ENCODE measurements at regions not wholly inside any gene's neighbourhood (a gene's known extent, or its start where the extent isn't known, plus 50 kb on each side); places are given as distances from the start of the nearest gene placed in this dataset.

DNA sequence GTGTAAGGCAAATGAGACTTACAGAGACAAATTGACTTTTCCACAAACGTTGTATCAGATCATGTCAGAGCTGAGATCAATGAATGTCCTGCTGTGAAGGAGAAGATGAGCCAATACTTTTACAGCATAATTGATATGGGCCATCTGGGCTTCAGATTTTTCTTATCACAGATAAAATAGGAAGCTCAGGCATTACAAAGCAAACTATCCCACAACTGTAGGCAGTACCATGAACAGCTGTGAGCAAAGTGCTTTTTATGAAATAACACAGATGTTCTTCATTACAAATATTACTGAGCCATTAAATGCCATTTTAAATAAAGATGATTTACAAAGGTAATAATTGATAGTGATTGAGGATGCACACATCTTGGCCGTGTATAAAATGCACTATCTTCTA lies 852.3 kb downstream of the OTOL1 start:
- H3K27me3 ChIP-seq (ENCODE audit: insufficient read depth, poor library complexity, severe bottlenecking): no peaks in the 10 kb centered on the region
- no peaks in the 10 kb centered on the region for H3K9me3 ChIP-seq (ENCODE audit: severe bottlenecking)
- TF ChIP-seq, protein P1, sequence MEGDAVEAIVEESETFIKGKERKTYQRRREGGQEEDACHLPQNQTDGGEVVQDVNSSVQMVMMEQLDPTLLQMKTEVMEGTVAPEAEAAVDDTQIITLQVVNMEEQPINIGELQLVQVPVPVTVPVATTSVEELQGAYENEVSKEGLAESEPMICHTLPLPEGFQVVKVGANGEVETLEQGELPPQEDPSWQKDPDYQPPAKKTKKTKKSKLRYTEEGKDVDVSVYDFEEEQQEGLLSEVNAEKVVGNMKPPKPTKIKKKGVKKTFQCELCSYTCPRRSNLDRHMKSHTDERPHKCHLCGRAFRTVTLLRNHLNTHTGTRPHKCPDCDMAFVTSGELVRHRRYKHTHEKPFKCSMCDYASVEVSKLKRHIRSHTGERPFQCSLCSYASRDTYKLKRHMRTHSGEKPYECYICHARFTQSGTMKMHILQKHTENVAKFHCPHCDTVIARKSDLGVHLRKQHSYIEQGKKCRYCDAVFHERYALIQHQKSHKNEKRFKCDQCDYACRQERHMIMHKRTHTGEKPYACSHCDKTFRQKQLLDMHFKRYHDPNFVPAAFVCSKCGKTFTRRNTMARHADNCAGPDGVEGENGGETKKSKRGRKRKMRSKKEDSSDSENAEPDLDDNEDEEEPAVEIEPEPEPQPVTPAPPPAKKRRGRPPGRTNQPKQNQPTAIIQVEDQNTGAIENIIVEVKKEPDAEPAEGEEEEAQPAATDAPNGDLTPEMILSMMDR (IDR thresholded peaks at IDR 0.05; ENCODE audit: poor library complexity, severe bottlenecking): no peak
- no peak overlapping the region for H3K4me3 ChIP-seq (ENCODE audit: severe bottlenecking)
- no peak overlapping the region for H3K27ac ChIP-seq (ENCODE audit: poor library complexity, severe bottlenecking)
- DNase-seq (ENCODE audit: low spot score) (no peak), ATAC-seq (ENCODE audit: low read depth) (no peak)
- no peaks in the 10 kb centered on the region for H3K36me3 ChIP-seq (ENCODE audit: low read depth)
- H3K4me1 ChIP-seq (ENCODE audit: insufficient read depth, poor library complexity, severe bottlenecking): no peaks in the 10 kb centered on the region

DNA sequence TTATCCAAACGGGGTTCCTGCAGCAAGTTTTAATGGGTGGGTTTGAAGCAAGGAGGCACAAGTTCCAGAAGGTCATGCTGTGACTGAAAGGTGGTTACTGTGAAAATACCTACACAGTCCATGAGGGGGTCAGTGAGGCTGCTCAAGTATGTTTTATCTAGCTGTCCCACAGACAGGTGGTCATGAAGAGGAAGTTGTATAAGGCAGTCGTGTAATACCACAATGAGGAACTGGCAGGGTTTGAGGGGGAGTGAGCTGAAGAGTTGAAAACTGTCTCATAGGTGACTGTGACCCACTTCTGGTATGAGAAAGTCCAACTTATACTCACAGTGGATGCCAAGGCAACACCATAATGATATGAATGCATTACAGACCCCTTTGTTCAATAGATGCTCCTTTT lies 856.8 kb downstream of the OTOL1 start:
- ATAC-seq (ENCODE audit: low read depth) (no peak), DNase-seq (ENCODE audit: low spot score) (no peak)
- Histone ChIP-seq H3K27me3 (ENCODE audit: insufficient read depth, poor library complexity, severe bottlenecking) (no peaks in the 10 kb centered on the region), H3K27ac (ENCODE audit: poor library complexity, severe bottlenecking) (no peak overlapping the region), H3K36me3 (ENCODE audit: low read depth) (no peaks in the 10 kb centered on the region), H3K4me3 (ENCODE audit: severe bottlenecking) (no peak overlapping the region), H3K4me1 (ENCODE audit: insufficient read depth, poor library complexity, severe bottlenecking) (no peaks in the 10 kb centered on the region), H3K9me3 (ENCODE audit: severe bottlenecking) (no peaks in the 10 kb centered on the region)
- TF ChIP-seq, protein P1 (IDR thresholded peaks at IDR 0.05; ENCODE audit: poor library complexity, severe bottlenecking): no peak

- no peak for ATAC-seq (ENCODE audit: low read depth)
- DNase-seq (ENCODE audit: low spot score): no peak
- TF ChIP-seq, protein P1 (IDR thresholded peaks at IDR 0.05; ENCODE audit: poor library complexity, severe bottlenecking): no peak
Measured at GRCh38 chr3:162354356-162354755, 857.7 kb downstream of the OTOL1 start.

GRCh38 chr3:162365066-162365719 lies 868.6 kb downstream of the OTOL1 start:
- H3K9me3 ChIP-seq (ENCODE audit: severe bottlenecking): no peaks in the 10 kb centered on the region
- H3K27ac ChIP-seq (ENCODE audit: poor library complexity, severe bottlenecking): no peak overlapping the region
- DNase-seq (ENCODE audit: low spot score) (no peak), ATAC-seq (ENCODE audit: low read depth) (no peak)
- H3K27me3 ChIP-seq (ENCODE audit: insufficient read depth, poor library complexity, severe bottlenecking): no peaks in the 10 kb centered on the region
- H3K4me3 ChIP-seq (ENCODE audit: severe bottlenecking): no peak overlapping the region
- no peaks in the 10 kb centered on the region for H3K4me1 ChIP-seq (ENCODE audit: insufficient read depth, poor library complexity, severe bottlenecking)
- H3K36me3 ChIP-seq (ENCODE audit: low read depth): no peaks in the 10 kb centered on the region
- TF ChIP-seq, protein P1 (IDR thresholded peaks at IDR 0.05; ENCODE audit: poor library complexity, severe bottlenecking): no peak

More at GRCh38 chr3:162354356-162354755, 857.7 kb downstream of the OTOL1 start:
- Histone ChIP-seq H3K36me3 (ENCODE audit: low read depth) (no peaks in the 10 kb centered on the region), H3K4me1 (ENCODE audit: insufficient read depth, poor library complexity, severe bottlenecking) (no peaks in the 10 kb centered on the region), H3K9me3 (ENCODE audit: severe bottlenecking) (no peaks in the 10 kb centered on the region), H3K27me3 (ENCODE audit: insufficient read depth, poor library complexity, severe bottlenecking) (no peaks in the 10 kb centered on the region), H3K27ac (ENCODE audit: poor library complexity, severe bottlenecking) (no peak overlapping the region), H3K4me3 (ENCODE audit: severe bottlenecking) (no peak overlapping the region)

DNA sequence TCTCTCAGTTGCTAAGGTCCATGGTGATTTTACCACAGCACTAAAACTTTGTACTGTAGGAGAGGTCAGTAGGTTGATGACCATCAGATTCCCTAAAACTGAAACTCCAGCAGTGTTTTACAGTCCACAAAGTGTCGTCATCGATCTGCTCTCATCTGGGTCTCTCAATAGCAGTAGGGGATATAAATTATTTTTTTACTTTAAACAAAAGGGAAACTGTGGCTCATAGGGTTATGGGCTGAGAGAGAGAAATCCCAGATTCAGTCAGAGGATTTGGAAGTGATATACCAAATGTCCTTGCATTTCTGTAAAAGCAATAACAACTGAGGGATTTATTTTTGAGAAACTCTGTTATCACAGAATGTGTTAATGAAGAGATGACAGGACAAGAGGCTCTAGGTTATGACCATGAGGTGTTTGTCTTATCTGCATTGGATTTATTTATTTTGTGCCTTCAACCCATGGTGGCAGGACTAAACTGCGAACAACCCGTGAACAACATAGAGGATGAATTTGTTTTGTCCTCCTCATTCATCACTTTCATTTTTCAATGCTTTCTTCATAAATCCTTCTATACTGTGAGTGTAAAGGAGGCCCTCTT lies 869.7 kb downstream of the OTOL1 start:
- TF ChIP-seq, protein P1 (IDR thresholded peaks at IDR 0.05; ENCODE audit: poor library complexity, severe bottlenecking): no peak
- H3K4me3 ChIP-seq (ENCODE audit: severe bottlenecking): no peak overlapping the region
- H3K9me3 ChIP-seq (ENCODE audit: severe bottlenecking): no peaks in the 10 kb centered on the region
- H3K4me1 ChIP-seq (ENCODE audit: insufficient read depth, poor library complexity, severe bottlenecking): no peaks in the 10 kb centered on the region
- ATAC-seq (ENCODE audit: low read depth): no peak
- no peaks in the 10 kb centered on the region for H3K27me3 ChIP-seq (ENCODE audit: insufficient read depth, poor library complexity, severe bottlenecking)
- no peaks in the 10 kb centered on the region for H3K36me3 ChIP-seq (ENCODE audit: low read depth)
- no peak overlapping the region for H3K27ac ChIP-seq (ENCODE audit: poor library complexity, severe bottlenecking)
- no peak for DNase-seq (ENCODE audit: low spot score)

Measured in RWPE2 (cell line).